Suprapubic skin (tissue), 4 donors: ENCODE measurements at regions not wholly inside any gene's neighbourhood (a gene's known extent, or its start where the extent isn't known, plus 50 kb on each side); places are given as distances from the start of the nearest gene placed in this dataset.

Experiments used
- CTCF ChIP-seq, 2 donors: fragments of 200-600 bp in 1 of 2; fragments of 450-650 bp in 1 of 2; sonication (generic) in 1 of 2; IDR thresholded peaks; one replicate each; pipeline ENCODE4 v1.5.1; 2016 to 2019; ENCODE audit warnings: antibody characterized with exemption in 2 of 2, mild to moderate bottlenecking in 1 of 2, moderate library complexity in 1 of 2
- EP300 ChIP-seq: sonication (generic); formaldehyde crosslinking; IDR thresholded peaks from one replicate; pipeline ENCODE4 v1.6.1; 2017; ENCODE audit warnings: antibody characterized with exemption
- POLR2A ChIP-seq, 2 donors: fragments of 450-650 bp; IDR thresholded peaks; one replicate each; pipeline ENCODE4 v1.6.1; 2017; ENCODE audit warnings: antibody characterized with exemption in 2 of 2, mild to moderate bottlenecking in 2 of 2, moderate library complexity in 2 of 2
- POLR2AphosphoS5 ChIP-seq, 3 donors: sonication (generic); formaldehyde crosslinking; IDR thresholded peaks; one replicate each; pipeline ENCODE4 v1.6.1; 2017; ENCODE audit warnings: antibody characterized with exemption in 3 of 3

GRCh38 chr3:30972449-30972848, 78.0 kb upstream of the GADL1 start:
- no peak for TF ChIP-seq CTCF (IDR thresholded peaks at IDR 0.05)
- no peak for TF ChIP-seq POLR2AphosphoS5 (IDR thresholded peaks at IDR 0.05)
- TF ChIP-seq EP300, result no peak
- no peak for TF ChIP-seq POLR2A (IDR thresholded peaks at IDR 0.05)
